HepG2 (cell line): ENCODE measurements at regions not wholly inside any gene's neighbourhood (a gene's known extent, or its start where the extent isn't known, plus 50 kb on each side); places are given as distances from the start of the nearest gene placed in this dataset.

Source experiments
- ATAC-seq: fragments of 200-7000 bp; cut with Tn5 transposase; 3 replicates; pipeline ENCODE4 v1.9.1; 2020; ENCODE audit warnings: mild to moderate bottlenecking, moderate library complexity
- BruUV-seq: library from RNA; stranded (reverse); fragments of 400-500 nt; replicated peaks from 2 replicates; lab custom pipeline; 2021; lab: Mats Ljungman, UMichigan
- CTCF ChIA-PET: fragments of 300-600 bp; formaldehyde crosslinking; extraction: SDS; loops from one replicate; lab custom pipeline; 2021; ENCODE audit warnings: low total read pairs, inconsistent platforms, low intra/inter-chr PET ratio; lab: Yijun Ruan, JAX
- POLR2A ChIA-PET: fragments of 350-600 bp; sonication (Branson Sonifier 250); formaldehyde crosslinking; loops from one replicate; lab custom pipeline; 2020; ENCODE audit warnings: antibody characterized with exemption, inconsistent platforms; lab: Yijun Ruan, JAX
- DNase-seq: peaks from one replicate; pipeline ENCODE4 v3.0.0-alpha.2; 2015; ENCODE audit warnings: low spot score
- FAIRE-seq: peaks from 3 replicates; lab custom pipeline; 2011; peaks lifted over from hg19 to GRCh38; lab: Jason Lieb, UNC
- H2AFZ ChIP-seq: one replicate; pipeline ENCODE4 v1.6.1; 2011; ENCODE audit warnings: low read length, inconsistent platforms
- H3K27ac ChIP-seq: fragments of 300-600 bp; 3 replicates; pipeline ENCODE4 v1.8.0; 2011; ENCODE audit warnings: mixed run types, mild to moderate bottlenecking, mixed read lengths, low read length, inconsistent platforms; ENCODE audit not compliant: insufficient read depth; ENCODE audit errors: extremely low read length
- H3K27me3 ChIP-seq, 2 experiments: fragments of 200-600 bp in 1 of 2; 2 replicates in 1 of 2; 3 replicates in 1 of 2; pipeline versions ENCODE4 v1.6.0 to v1.8.0; 2011; ENCODE audit warnings: low read length in 2 of 2, mild to moderate bottlenecking in 2 of 2, moderate library complexity in 2 of 2, inconsistent platforms in 1 of 2; ENCODE audit not compliant: insufficient read depth in 2 of 2, control insufficient read depth in 1 of 2
- H3K36me3 ChIP-seq, 2 experiments: fragments of 200-600 bp in 1 of 2; replicated peaks in 1 of 2; 2 replicates in 1 of 2; 3 replicates in 1 of 2; pipeline versions ENCODE4 v1.5.1 to v1.8.0; 2011; ENCODE audit warnings: low read length in 2 of 2, inconsistent platforms in 1 of 2; ENCODE audit not compliant: insufficient read depth in 2 of 2, control insufficient read depth in 1 of 2
- H3K4me1 ChIP-seq: 2 replicates; pipeline ENCODE4 v1.5.1; 2012; ENCODE audit warnings: low read length, inconsistent platforms; ENCODE audit not compliant: insufficient read depth
- H3K4me2 ChIP-seq: 2 replicates; pipeline ENCODE4 v1.6.0; 2011; ENCODE audit warnings: low read depth, low read length, inconsistent platforms
- H3K4me3 ChIP-seq, 3 experiments: fragments of 200-600 bp in 1 of 3; sonication (generic), shearing (Covaris generic) in 1 of 3; replicated peaks in 1 of 3; 2 replicates each; pipeline ENCODE4 v1.5.1; 2011 to 2016; ENCODE audit warnings: low read length in 3 of 3, inconsistent platforms in 2 of 3, low read depth in 2 of 3, mild to moderate bottlenecking in 2 of 3, control low read depth in 1 of 3, mixed read lengths in 1 of 3; ENCODE audit not compliant: insufficient read depth in 1 of 3
- H3K79me2 ChIP-seq: one replicate; pipeline ENCODE4 v1.6.1; 2011; ENCODE audit warnings: low read length, inconsistent platforms; ENCODE audit not compliant: insufficient read depth
- H3K9ac ChIP-seq: 2 replicates; pipeline ENCODE4 v1.6.0; 2011; ENCODE audit warnings: mild to moderate bottlenecking, low read depth, low read length, inconsistent platforms; ENCODE audit not compliant: insufficient read depth
- H3K9me3 ChIP-seq: 2 replicates; pipeline ENCODE4 v1.5.1; 2012; ENCODE audit warnings: mild to moderate bottlenecking, low read length
- H4K20me1 ChIP-seq: 2 replicates; pipeline ENCODE4 v1.6.0; 2011; ENCODE audit warnings: inconsistent platforms, mild to moderate bottlenecking, low read length, moderate library complexity; ENCODE audit not compliant: insufficient read depth
- CBX2 ChIP-seq, 2 experiments: fragments of 200-600 bp in 1 of 2; sonication (generic); formaldehyde crosslinking in 1 of 2; IDR thresholded peaks; 2 replicates each; pipeline versions ENCODE4 v1.7.0 to v1.8.1; 2018 to 2022; ENCODE audit warnings: low read depth in 2 of 2, low read length in 1 of 2, mild to moderate bottlenecking in 1 of 2, missing genetic modification reagents in 1 of 2
- EHMT2 ChIP-seq: fragments of 200-600 bp; sonication (generic); IDR thresholded peaks from 2 replicates; pipeline ENCODE4 v1.7.0; 2017; ENCODE audit warnings: antibody characterized with exemption, low read depth, low read length, borderline replicate concordance
- KLF13 ChIP-seq: sonication (generic); formaldehyde crosslinking; IDR thresholded peaks from 2 replicates; pipeline ENCODE4 v1.4.0; 2020; ENCODE audit warnings: mild to moderate bottlenecking, missing genetic modification reagents
- KMT2A ChIP-seq: sonication (generic); formaldehyde crosslinking; IDR thresholded peaks from 2 replicates; pipeline ENCODE4 v1.4.0; 2020; ENCODE audit warnings: missing genetic modification reagents
- WGBS: methylation state at CpG from one replicate; pipeline ENCODE4 v1.1.6; 2017; ENCODE audit warnings: low lambda C conversion rate; 5-methylcytosine and 5-hydroxymethylcytosine counted together
- in situ Hi-C: cut with HindIII; loops from 2 replicates; pipeline ENCODE4 v1.10.0; 2017; ENCODE audit warnings: low pct_unique_long_range_greater_than_20kb; ENCODE audit not compliant: extremely low pct_ligation_motif_present
- intact Hi-C: fragments of 100-400 bp; cut with micrococcal nuclease; formaldehyde crosslinking; loops from one replicate; pipeline ENCODE4 v1.10.0; 2022; ENCODE audit not compliant: unreplicated experiment

DNA sequence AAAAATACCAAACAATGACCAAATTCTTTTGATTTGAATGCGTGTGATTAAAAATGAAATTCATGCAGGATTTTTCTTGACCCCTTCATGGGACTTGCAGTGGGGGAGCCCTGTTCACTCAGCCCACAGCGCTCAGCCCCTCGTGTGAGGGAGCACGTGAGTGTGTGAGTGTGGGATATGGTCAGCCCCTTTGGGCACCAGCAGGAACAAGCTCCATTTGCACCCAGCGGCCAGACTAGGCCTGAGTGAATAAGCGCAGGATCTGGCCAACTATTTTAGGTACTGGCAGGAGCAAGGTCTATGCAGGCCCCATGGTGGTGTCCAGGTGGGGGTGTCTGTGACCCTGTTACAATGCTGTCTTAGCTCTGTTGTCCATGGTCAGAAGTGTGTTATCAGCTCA, 1631.2 kb downstream of the BRINP3 start (continued):
- TF ChIP-seq KLF13 (CRISPR knock-in tag), result no peak
- no peak for TF ChIP-seq KMT2A (CRISPR knock-in tag)

- CTCF ChIA-PET, result no interaction called here
Measured at GRCh38 chr1:188857526-188858087, 1620.1 kb downstream of the BRINP3 start.

GRCh38 chr1:188867614-188868013, 1610.0 kb downstream of the BRINP3 start:
- TF ChIP-seq EHMT2, result no peak
- H2AFZ ChIP-seq, result no peak overlapping the region
- BruUV-seq, result no TSS peak
- no peak for DNase-seq
- no peak overlapping the region for H3K4me3 ChIP-seq
- ChIA-PET CTCF (no interaction called here), POLR2A (no interaction called here)
- in situ Hi-C loops (no loop called here), intact Hi-C loops (no loop called here)
- H3K9me3 ChIP-seq, result no peaks in the 10 kb centered on the region
- H3K4me1 ChIP-seq, result no peaks in the 10 kb centered on the region
- no peaks in the 10 kb centered on the region for H3K79me2 ChIP-seq
- H3K36me3 ChIP-seq, result no peaks in the 10 kb centered on the region
- no peaks in the 10 kb centered on the region for H4K20me1 ChIP-seq
- H3K27me3 ChIP-seq, result no peaks in the 10 kb centered on the region
- FAIRE-seq, result no peak
- no peak for ATAC-seq
- no peak overlapping the region for H3K9ac ChIP-seq
- H3K27ac ChIP-seq, result no peak overlapping the region
- H3K4me2 ChIP-seq, result no peak overlapping the region

More at GRCh38 chr1:188857526-188858087, 1620.1 kb downstream of the BRINP3 start:
- intact Hi-C loops (no loop called here), in situ Hi-C loops (no loop called here)
- Histone ChIP-seq H3K27me3 (no peaks in the 10 kb centered on the region), H3K9ac (no peak overlapping the region), H3K4me3 (no peak overlapping the region), H3K79me2 (no peaks in the 10 kb centered on the region), H3K9me3 (no peaks in the 10 kb centered on the region), H3K36me3 (no peaks in the 10 kb centered on the region), H3K4me2 (no peak overlapping the region), H2AFZ (no peak overlapping the region), H3K27ac (no peak overlapping the region), H4K20me1 (no peaks in the 10 kb centered on the region), H3K4me1 (no peaks in the 10 kb centered on the region)
- no TSS peak for BruUV-seq
- TF ChIP-seq CBX2 (IDR thresholded peaks at IDR 0.05; ENCODE audit: low read depth, low read length) (no peak), CBX2 (CRISPR knock-in tag; IDR thresholded peaks at IDR 0.05; ENCODE audit: low read depth) (no peak)
- DNase-seq (no peak), ATAC-seq (no peak; the same call in 2 of the 3 replicates), FAIRE-seq (no peak)
- WGBS, result 67% methylated on average over 21 of the region's 31 CpGs
- POLR2A ChIA-PET, result no interaction called here
